Femur (tissue), 1 donor: ENCODE measurements at regions not wholly inside any gene's neighbourhood (a gene's known extent, or its start where the extent isn't known, plus 50 kb on each side); places are given as distances from the start of the nearest gene placed in this dataset.
"Not testable (repeated sequence)": the region's sequence is repeated elsewhere in the genome, so short reads cannot be mapped to it uniquely, and the experiment has no call there.

Experiments used
- DNase-seq: peaks from one replicate; pipeline ENCODE4 v3.0.0-alpha.2; 2017

DNA sequence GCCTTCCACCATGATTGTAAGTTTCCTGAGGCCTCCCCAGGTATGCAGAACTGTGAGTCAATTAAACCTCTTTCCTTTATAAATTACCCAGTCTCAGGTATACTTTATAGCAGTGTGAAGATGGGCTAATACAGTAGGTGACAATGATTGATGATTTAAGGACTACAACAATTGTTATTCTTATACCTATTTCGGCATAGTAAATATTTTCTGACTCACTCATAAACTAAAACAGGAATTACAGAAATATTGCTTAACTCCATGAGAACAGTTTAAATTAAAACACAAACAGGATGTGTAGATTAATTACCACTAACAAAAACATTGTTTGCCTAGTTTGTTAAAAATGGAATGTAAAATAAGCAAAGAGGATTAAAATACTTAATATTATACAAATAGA lies 839.9 kb downstream of the LTN1 start:
- no peak for DNase-seq

DNA sequence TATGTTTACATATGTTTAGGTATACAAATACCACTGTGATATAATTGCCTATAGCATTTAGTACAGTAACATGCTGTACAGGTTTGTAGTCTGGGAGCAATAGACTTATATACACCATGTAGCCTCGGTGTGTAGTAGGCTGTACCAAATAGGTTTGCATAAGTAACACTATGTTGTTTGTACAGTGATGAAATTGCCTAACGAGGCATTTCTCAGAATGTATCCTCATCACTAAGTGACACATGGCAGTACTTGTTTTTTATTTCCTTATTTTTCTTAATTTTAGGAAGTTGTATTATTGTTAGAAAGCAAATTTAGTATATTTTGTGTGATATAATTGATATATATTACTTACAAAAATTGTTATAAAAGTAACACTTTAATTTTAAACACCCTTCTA lies 840.9 kb downstream of the LTN1 start:
- no peak for DNase-seq

DNA sequence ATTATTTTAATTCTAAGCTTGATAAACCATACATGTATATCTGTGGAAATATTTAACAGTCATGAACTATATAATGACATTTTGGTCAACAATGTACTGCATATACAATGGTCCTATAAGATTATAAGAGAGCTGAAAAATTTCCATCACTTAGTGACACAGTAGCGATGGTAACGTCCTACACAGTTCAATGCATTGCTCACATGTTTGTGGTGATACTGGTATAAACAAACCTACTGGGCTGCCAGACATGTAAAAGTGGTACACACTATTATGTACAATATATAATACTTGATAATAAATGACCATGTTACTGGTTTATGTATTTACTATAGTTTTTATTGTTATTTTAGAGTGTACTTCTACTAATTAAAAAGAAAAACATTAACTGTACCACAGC lies 841.9 kb downstream of the LTN1 start:
- no peak for DNase-seq

DNA sequence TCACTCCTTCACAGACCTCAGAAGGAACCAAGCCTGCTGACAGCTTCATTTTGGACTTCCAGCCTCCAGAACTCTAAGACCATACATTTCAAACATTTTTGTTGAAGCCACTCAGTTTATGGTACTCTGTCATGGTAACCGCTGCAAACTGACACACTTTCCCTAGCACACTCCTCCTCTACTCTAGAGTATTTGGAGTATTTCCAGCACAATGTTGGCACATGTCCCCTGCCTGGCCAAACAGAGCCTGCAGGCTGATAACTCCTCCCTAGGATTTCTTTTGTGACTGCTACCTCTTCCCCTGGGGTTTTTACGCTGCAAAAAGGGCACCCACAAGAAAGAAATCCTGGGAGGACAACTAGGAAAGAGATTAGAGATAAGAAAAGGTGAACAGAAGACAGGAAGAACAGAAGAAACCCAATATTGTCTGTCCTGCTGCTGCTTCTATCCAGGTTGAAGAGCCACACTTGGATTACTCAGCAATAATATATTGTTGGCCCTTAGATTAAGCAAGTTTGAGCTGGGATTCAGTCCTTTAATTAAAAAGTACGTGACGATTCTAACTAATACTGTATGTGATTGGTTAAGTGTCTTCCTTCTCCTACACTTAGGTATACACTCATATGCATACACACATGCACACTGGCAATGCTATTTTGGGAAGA lies 844.1 kb downstream of the LTN1 start:
- no peak for DNase-seq

DNA sequence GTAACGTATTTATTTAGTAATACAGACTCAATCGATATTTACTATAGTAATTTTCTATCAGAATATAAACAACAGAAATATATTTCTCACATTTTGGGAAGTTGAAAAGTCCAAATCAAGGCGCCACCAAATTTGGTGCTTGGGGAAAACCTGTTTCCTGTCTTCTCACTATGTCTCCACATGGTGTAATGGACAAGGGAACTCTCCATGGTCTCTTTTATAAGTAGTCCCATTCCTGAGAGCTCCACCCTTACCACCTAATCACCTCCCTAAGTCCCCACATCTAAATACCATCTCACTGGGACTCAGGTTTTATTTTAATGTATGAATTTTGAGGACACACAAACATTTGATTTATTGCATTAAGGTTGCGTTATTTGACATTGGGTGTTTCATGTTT lies 848.0 kb downstream of the LTN1 start:
- no peak for DNase-seq

DNA sequence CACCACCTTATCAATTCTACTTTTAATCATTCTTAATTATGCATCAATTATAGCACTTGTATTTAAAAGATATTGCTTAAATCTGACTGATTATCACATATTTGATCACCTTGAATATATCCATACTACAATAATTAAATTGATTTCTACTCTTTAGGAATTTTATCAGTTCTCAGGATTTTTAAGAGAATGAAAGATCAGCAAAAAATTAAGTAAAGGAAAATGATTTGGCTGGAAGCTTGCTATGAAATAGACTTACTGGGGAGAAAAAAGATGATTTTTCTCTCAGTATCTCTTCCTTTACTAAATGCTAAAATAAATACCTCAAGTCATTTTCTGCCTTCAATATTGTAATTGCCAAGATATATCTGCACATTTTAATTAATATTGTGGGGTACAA lies 848.6 kb downstream of the LTN1 start:
- DNase-seq: no peak

DNA sequence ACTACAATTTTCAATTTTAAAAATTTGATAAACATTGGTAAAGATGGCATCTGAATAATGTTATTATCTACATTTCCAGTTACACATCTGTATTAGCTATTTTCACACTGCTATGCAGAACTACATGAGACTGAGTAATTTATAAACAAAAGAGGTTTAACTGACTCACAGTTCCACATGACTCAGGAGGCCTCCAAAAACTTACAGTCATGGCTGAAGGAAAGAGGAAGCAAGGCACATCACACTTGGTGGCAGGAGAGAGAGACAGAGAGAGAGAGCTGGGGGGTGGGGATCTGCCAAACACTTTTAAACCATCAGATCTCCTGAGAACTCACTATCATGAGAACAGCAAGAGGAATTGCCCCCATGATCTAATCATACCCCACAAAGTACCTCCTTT lies 850.0 kb downstream of the LTN1 start:
- no peak for DNase-seq

DNA sequence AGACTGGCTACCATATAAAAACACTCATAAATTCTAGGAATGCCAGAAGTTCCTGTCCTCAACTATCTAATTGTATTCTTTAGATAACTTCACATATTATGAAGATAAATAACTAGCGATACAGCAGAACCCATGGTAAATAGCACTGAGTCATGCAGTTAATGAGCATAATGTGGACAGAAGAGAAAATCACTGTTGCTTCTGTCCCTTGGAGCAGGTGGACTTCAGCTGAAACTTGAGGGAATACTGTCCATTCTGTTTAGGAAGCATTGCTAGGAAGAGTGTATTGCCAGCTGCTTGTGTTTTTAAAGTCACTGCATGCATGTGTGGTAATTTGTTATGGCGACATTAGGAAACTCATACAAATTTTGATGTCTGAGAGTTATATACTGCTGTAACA lies 854.4 kb downstream of the LTN1 start:
- no peak for DNase-seq

DNA sequence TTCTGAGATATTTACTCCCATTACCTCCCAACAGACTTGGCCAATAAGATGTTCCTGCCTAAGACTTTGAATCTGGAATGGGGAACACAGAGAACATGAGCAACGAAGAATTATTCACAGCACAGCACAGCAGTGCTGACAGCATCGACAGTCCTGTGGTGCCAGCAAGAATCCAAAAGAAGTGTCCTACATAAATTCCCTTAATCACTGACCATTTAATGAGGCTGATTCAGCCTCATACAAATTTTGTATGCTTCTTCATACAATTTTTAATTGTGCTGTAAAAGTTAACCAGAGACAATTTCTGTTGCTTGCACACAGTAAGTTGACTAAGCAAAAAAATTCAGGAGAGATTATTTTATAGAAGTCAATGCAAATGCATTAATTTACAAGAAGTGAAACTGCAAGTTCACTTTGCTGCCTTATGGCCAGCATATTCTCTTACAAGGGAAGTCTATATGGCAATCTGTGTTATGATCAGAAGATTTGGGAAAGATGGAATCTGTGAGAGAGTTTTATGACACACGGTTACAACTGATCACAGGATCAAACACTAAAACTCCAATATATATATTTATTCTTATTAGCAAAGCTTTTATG lies 855.9 kb downstream of the LTN1 start:
- DNase-seq: no peak

DNA sequence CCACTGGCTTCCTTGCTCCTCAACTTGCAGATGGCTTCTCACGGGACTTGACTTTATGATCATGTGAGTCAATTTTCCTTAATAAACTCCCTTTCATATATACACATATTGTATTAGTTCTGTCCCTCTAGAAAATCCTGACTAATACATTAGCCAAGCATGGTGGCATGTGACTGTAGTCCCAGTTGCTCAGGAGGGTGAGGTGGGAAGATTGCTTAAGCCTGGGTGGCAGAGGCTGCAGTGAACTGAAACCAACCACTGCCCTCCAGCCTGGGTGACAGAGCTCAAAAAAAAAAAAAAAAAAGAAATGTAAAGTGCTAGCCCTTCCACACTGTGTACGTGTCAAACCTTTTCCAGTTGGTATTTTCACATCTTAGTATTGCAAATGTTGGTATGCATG lies 857.0 kb downstream of the LTN1 start:
- no peak for DNase-seq

DNA sequence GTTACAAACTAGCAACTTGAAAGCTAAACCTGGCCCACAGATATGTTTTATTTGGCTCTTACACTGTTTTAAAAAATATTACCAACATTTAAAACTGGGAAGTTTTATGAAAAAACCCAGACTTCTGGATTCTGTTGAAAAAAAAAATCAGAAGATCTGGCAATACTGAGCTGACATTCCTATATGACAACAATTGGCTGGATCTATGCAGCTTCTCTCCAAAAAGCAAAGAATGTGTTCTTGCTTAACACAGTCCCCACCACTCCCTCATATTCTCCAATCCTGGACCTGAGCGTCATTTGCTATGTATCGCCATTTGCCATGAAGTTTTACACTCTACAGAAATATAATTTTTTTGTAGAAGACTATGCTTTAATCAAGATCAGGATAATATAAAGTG lies 859.6 kb downstream of the LTN1 start:
- no peak for DNase-seq

DNA sequence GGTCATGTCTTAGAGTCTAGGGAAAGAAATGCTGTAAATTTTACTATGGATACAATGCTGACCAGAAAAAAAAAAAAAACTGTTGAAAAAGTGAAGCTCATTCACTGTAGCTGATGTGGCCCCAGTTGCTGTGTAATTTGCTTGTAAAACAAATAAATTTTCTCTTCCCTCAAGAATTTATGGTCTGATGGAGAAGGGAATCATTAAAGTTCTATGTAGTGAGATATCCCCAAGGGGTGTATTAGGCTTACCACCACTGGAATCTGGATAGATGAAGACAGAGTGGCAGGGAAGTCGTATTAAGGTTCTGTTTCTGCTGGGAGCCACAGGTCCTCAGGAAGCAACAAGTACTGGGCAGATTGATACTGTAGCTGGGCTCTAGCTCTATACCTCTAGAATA lies 860.0 kb downstream of the LTN1 start:
- DNase-seq: no peak

DNA sequence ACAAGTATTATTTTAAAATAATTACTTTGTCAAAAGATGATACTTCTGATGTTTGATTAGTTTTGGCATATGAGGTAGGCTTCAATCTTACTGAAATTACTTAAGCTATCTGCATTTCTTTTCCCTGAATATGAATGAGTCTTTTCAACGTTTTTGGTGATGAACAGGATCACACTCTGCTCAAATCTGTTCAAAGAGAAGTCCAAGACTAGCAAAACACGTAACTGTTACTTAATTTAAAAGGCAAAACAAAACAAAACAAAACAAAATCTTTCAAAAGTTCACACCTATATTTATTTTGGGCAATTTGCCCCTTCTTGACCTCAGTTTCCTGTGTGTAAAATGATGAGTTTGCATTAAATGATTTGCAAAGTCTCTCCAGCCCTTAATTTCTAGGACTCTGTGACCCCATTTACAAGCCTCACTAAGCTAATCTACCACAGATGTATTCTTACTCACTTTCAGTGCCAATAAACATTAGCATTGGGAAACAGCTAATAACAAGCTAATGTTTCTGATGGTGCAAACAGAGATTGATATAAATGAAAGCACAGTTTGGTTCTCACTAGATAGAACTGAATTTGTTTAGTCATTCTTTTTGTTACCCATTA lies 865.4 kb downstream of the LTN1 start:
- no peak for DNase-seq

DNA sequence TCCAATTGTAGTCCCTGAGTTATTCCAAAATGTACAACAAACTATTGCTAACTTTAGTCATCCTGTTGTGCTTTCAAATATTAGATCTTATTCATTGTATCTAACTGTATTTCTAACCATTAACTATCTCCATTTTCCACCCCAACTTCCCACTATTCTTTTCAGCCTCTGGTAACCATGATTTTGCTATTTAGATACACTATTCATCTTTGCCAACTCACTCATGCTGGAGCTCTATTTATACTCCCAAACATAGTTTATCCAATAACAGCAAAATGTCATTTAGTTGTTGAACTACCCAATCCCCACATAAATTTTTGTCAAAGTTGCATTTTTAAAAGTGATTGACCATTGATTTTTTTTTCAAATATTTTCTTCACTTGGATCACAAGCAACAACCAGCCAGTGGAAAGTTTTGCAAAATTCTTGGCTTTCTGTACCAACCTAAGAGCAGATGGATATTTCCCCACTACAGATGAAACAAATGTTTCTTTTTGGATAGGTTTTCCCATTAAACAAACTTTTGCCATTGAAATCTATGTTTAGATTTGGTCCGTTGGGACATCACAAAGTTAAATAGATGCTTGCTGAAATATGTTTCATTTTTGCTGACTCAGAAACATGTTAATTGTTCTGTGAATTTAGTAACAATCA lies 866.0 kb downstream of the LTN1 start:
- no peak for DNase-seq

DNA sequence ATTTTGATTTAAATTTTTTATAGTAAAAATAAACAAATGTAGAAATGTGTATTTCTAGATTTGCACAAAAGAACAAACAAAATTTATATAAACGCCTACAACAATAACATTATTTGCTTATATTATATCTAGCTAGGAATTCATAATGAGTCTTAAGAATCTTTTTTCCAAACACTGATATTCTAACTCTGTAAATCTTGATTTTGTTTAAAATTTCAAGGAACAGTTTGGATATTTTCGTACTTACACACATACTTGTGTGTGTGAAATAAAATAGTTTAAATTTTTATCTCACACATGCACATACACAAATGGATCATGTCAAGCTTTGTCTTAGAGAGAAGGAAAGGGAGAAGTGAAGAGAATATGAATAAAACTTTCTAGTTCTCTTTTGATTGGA lies 868.1 kb downstream of the LTN1 start:
- DNase-seq: no peak

DNA sequence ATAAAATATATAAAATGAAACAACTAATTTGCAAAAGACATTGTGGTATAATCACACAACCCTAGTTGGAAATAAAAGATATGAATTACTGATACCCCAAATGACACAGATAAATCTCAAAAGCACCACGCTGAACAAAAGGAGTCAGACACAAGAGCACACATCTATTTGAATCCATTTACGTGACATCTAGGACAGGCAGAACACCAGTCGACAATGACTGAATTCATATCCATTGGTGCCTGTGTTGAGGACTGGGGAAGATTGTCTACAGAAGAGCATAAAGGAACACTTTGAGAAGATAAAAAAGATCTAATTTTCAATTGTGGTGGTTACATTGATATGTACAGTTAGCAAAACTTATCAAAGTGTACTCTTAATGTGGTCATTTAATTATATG lies 874.1 kb downstream of the LTN1 start:
- DNase-seq: no peak

DNA sequence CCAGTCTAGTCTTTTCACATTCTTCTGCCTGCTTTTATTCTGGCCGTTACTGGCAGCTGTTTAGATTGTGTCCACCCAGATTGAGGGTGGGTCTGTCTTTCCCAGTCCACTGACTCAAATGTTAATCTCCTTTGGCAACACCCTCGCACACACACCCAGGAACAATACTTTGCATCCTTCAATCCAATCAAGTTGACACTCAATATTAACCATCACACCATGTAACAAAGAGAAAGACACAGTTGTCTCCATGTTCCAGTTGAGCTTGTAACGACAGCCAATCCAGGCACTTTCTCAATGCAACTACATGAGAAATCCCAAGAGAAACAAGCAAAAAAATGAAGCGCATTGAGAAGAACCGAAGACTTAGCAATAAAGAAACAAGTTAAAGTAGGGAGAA lies 877.7 kb downstream of the LTN1 start:
- not testable (repeated sequence) for DNase-seq

DNA sequence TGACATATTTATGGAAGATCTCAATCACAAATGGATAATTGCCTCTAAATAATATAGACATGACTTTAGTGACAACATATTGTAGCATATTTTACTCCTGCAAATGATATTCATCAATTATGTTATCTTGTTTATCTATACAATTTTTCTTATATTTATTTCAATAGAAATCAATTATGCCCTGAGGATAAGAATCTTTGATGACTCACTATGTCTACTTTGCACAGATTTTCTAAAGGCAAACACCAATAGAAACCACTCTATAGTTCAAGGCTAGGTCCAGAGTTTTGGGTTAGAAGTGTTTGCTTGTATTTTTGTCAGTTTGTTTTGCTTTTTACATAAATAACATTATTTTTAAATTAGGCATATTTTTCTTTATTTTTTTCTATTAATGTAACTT lies 879.0 kb downstream of the LTN1 start:
- DNase-seq: no peak

DNA sequence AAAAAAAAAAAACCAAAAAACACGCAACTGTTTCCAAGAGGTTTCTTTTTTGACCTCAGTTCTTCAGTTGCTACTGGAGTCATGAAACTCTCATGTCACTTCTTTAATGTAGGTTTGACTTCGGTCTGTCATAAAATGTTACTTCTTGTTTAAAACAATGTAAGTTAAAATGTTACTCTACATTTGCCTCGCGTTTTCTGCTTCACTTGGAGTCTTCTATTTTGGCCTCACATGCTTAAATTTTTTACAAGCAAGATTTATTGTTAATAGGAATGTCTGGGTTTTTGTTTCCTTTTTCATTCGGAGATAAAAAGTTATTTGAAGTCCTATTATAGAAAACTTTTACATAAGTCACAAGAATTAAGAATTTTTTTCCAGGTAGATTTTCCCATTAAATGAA lies 880.2 kb downstream of the LTN1 start:
- DNase-seq: no peak

DNA sequence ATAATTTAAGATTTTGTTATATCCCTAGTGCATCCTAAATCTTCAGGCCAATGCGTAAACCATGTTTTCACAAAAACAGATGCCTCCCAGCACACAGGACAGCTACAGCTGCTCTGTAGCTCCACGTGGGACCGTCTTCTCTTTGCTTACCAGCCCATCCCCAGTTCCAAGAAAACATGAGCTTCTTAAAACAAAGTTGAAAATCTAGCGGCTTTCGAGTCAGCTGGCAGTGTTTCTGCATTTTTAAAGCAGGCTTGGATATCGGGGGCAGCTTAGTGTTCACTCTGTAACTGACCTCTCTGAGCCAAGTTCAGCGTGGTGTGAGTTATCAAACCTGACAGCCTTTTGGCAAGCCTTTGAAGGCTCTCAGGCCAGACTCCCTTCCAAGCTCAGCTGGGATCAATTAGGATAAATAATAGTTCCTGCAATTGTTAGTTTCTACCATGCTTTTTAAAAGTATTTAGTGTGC lies 881.5 kb downstream of the LTN1 start:
- peak; percentile 89 for DNase-seq

DNA sequence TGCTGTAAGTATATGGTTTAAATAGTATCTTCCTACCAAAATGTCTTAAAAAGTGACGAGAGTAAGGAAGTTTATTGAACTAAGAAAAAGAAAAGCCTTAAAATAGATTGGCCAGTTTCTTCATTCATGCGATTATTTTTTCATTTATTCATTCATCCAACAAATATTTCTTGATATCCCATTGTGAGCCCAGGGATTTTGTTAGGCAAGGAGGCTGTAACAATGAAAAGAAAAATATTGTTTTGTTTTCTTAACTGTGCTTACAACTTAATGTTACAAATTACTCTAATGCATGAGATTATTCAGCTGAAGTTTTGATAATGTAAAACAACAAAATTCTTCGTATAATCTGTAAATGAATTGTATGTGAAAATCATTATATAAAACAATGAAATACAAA lies 882.0 kb downstream of the LTN1 start:
- DNase-seq: no peak

DNA sequence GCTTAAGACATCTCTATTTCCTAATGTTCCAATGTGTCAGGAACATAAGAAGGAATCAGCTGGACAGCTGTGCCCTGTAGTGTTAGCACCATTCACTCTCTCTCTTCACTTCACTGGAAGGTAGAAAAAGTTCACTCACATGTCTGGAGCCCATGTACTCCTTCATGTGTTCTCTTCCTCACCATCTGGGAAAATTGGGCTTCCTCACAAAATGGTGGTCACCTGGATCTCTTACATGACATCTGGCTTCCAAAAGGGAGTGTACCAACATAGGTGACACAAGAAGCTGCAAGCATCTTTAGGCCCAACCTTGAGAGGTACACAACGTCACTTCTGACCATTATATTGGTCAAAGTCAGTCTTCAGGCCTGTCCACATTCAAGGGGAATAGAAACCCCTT lies 882.6 kb downstream of the LTN1 start:
- DNase-seq: no peak

DNA sequence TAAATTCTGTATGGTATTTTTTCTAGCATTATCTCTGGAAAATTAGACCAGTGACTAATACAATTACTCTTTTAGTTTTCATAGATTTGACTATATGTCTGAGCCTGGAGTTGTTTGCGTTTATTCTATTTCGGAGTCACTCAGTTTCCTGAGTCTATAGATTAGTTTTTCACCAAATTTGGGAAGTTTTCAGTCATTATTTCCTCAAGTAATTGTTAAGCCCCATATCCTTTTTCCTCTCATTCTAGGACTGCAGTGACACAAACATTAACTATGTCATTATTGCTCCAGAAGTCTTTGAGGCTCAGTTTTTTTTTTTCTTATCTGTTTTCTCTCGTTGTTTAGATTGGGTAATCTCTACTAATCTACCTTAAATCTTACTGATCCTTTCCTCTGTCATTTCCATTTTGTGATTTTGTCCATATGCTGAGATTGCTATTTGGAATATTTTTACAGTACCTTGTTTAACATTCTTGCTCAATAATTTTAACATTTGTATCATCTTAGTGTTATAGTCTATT lies 886.2 kb downstream of the LTN1 start:
- no peak for DNase-seq

DNA sequence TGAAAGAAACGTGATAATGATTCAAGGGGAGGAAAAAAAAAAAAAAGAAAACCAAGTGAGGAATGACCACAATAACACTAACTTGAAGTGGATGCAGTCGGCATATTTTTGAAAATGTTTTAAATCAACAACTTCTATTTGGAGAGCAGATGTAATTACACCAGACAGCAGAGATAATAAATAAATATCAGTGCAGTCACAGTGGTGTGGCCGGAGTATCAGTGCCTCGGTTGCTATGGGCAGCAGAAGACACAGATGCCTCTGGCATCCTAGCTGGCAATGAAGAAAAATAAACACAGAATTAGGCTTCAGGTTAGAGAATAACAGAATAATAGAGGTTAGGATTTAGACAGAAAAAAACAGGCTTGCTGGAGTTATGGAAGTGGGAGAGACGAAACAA lies 888.3 kb downstream of the LTN1 start:
- DNase-seq: no peak
